ENCODE measurements at regions not wholly inside any gene's neighbourhood (a gene's known extent, or its start where the extent isn't known, plus 50 kb on each side); places are given as distances from the start of the nearest gene placed in this dataset.
"Not testable (repeated sequence)": the region's sequence is repeated elsewhere in the genome, so short reads cannot be mapped to it uniquely, and the experiment has no call there.

DNA sequence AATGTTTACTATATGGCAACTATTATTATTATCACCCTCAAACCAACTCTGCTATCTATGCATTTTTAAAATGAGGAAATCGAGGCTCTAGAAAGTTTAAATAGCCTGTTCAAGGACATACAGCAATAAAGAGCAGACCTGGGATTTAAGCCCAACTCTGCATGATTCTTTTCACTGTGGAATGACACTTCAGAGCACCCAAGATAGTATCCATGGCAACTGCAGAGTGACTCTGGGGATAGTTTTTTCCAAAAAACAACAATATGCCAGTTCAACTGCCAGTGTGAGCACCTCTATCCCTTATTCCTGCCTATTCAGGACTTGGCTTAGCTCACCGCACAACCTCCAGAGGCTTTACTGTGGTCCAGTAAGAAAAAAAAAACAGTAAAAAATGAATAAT lies 293.9 kb downstream of the BRINP2 start:
- DNase-seq: no peak

DNA sequence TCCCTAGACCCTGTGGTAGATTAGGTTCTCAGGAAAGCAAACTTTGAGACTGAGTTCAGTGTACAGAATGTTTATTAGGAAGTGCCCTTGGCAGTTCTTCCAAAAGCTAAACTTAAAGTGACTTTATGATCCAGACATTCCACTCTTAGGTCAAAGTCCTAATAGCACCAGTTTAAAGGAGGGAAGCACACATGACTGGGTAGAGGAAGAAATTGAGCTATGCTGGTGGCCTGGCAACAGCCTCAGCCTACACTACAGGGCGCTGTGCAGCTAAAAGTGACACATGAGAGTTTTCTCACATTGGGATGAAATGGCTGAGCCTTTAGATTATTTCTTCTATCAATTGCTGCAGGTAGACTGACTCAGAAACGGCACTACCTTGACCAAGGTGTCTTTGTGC lies 280.4 kb downstream of the BRINP2 start:
- DNase-seq: no peak

DNA sequence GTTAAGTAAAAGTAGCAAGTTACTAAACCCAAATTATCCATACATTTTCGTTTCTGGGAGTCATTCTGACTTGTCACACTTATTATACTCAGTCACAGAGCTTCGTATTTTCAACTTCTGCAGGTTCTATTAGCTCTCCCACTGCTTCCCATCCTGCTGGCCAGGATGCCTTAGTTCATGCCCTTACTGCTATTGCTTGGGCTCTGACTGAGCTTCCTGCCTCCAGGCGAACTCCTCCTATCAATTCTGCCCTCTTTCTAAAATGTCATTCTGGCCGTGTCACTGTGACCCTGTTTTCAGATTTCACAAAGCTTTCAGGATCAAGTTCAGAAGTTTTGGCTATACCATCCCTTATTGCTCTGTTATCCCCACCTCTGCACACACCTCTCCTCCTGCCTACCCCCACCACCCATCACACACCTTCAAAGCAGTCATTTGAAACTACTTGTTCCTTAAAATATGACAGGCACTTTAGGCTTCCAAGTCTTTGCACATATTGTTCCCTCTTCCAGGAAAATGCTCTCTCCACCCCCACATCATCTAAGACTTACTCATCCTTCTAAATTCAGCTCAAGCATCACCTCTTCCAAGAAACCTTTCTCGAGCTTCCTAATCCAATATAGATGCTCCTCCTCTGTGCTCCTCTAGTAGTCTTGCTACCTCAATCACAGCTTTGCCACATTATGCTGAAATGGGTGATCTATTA lies 278.0 kb downstream of the BRINP2 start:
- DNase-seq: no peak

DNA sequence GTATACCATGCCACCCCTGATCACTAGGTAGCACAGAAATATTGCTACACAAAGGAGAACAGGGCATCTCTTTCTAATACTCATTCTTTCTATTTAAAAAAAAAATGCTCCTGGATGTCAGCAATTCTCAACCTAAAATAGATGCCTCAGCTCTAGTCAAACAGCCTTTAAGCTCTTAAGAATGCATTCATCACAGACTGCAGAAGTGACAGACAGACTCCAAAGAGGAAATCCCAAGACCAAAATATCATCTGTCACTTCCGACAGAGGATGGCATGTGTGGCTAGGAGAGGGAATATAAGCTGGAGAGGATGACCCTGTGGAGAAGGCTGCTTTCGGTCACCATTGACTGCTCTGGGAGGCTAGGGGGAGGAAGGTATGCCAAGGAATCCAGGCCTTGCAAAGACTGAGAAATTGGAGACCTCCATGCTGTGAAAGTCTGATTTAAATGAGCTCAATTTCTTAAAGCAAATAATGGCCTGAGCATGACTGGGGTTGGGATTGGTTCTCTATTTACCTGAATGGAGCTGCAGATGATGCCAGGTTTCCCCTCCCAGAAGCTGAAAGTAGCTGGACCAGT lies 277.4 kb downstream of the BRINP2 start:
- DNase-seq: no peak

DNA sequence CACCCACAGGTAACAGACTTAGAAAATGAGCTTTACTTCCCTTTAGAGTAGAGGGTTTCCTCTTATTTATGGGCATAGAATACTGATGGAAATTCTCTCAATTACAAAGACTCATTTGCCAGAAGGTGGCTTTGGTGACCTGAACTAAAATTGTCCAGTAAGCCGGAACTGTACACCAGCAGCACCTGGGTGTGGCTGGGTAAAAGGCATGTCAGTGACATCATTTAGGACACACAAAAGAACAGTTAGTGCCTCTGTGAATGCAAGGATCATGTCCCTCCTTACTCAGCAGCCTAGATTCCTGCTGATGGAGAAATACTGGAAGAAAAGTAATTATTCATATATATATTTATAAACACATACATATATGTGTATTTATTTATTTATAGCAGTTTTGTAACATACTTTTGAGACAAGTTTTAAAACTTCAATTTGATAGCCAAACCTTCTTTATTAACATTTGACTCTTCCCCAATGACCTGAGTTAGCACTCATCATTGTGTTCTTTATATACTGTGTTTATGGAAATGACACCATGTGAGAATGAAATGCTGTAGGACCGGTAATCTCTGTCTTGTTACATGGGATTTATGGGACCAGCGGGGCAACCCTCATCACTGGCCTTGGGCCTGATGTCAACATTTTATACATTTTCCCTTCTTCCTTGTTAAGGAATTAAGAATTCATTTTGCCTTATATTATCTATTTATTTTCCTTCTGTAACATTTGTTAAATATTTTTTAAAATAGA lies 274.4 kb downstream of the BRINP2 start:
- DNase-seq: no peak

DNA sequence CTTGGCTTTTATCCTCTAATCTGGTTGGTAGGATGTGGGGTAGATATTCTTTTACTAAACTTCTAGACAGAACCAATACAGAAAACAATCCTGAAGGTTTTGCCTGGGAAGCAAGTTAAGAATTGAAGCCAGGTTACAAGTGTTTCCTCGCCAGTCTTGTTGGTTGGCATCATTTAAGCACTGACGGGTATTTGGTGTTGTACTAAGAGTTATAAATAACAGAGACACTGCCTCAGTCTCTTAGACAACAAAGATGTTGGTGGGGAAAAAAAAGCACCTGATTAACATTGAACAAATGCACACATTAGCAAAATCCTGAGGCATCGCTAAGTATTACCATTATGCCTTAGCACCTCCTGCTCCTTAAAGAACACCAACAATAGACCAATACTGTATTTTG lies 272.2 kb downstream of the BRINP2 start:
- DNase-seq: no peak

DNA sequence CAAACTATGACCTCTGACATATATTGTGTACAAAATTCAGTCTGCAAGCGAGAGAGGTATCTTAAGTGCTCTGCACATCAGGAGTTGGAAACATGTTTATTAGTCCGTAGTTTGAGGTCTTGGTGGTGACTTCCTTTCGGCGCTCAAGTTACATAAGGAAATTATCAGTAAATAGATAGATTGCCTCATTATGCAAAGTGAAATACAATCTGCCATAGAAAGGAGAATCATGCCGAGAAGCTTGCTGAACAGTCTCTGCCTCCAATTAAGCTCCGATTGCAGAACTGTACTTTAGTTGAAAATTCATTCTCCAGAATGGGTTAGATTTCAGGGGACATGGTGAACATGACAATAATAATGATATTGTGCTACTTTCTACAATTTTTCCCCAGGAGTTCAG lies 271.8 kb downstream of the BRINP2 start:
- DNase-seq: no peak

DNA sequence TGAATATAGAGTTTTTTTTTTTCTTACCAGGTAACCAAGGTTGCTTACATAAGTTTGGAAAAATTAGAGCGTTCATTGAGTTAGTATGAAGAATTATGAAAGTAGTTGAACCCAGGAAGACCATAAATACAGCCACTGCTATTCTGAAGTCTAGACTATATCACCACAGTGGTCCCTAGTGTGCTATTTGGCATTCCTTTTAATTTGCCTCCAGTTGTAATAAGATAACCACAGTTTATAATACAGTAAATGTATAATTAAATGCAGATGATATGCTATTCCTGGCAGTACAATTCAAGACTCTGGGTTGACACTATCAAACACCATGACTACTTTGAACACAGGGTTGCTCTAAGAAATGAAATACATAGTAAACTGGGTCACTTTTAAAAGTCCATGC lies 270.5 kb downstream of the BRINP2 start:
- DNase-seq: no peak

DNA sequence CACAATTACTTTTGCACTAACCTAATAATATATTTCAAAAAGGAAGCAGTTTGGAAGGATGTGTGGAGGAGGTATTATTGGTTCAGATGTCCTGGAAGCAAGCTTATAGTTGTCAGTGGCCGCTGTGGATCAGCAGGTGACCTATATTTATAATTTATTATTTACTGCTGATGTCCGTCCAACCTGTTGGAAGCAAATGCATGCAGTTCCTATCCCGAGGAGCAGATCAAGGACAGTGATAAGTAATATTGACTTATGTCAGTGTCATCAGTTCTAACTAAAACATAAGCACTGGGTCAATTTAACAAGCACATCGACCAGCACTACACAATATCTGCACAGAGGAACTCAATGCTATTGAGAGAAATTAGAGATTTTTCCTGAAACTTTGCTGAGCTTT lies 270.1 kb downstream of the BRINP2 start:
- no peak for DNase-seq

DNA sequence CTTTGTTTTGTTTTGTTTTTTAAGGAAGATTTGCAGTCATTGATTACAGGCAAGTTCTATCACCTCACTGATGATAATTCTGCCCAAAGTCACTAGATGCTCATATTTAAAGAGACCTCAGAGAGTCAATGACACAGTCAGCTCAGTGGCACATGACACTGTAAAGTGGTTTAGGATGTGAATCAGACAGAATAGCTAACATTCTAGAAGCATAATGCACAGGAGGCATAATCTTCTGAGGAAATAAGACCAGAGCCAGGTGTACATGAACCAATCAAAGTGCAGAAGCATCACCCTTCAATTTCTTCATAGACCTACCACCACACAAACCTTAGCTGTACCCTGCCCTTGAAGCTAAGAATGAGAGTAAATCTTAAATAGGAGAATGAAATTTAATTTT lies 268.5 kb downstream of the BRINP2 start:
- DNase-seq: no peak

DNA sequence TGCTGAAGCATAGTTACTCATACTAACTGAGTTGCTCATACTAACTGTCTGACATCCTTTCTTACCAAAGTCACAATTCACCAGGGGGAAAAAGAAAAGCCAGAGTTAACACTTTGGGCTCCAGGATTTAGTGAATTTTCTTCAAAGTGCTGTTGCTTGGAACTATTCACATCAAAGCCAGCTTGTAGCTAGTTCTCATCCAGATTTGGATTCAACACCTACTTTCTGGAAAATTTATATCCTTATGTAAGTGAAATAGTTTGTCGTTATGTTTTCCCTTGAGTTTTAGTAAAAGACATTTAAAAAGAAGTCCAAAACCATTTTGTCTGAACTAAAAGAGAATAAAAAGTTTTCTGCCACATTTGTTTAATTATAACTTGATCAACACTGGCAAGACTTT lies 264.6 kb downstream of the BRINP2 start:
- DNase-seq: no peak

DNA sequence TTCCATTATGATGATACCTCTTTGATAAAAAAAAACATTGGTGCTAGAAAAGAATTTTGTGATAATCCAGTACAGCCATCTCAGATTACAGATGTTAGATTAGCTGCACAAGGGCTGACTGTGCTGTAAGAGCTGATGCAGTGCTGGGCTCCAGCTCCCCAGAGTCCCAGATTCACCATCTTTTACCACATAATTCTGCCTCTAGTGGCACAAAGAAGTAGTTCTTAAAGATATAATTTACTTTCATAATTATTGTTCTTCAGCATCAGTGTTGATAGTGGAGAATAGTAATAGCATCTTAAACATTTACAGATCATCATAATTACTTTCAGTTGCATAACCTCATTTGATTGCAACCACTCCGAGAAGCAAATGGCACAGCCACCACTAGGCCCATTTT lies 262.1 kb downstream of the BRINP2 start:
- DNase-seq: no peak

DNA sequence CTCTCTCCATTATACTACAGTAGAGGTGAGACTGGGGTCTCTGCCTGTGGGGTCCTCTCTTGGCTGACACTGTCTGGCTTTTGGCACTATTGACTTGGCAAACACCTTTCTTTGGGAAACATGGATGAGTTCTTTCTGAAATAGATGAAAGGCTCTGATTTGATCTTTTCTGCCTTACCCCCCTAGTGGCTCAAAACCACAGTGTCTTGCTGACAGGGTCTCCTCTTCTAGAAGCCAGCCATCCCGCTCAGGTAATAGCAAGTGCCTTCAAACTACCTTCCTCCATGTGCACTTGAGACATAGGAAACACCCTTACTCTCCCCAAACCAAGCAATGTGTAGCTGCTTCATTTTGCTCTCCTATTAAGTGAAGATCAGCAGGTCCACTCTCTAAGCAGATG lies 260.4 kb downstream of the BRINP2 start:
- no peak for DNase-seq

DNA sequence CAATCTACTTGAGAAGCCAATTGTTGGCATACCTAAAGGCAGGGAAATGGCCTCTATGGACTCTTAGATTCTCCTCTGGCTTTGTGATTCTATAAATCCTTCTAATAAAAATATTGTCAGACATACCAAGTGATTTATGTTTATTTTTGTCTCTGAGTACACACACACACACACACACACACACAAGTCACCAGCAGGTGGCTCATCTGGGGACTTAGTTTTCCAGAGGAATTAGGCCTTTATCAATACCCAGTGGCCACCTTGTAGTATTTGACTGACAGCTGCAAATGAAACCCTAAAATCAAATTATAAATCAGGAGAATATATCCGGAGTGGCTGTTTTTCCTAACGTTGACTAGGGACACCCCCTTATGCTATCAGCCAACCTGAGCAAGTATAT lies 258.5 kb downstream of the BRINP2 start:
- DNase-seq: no peak

DNA sequence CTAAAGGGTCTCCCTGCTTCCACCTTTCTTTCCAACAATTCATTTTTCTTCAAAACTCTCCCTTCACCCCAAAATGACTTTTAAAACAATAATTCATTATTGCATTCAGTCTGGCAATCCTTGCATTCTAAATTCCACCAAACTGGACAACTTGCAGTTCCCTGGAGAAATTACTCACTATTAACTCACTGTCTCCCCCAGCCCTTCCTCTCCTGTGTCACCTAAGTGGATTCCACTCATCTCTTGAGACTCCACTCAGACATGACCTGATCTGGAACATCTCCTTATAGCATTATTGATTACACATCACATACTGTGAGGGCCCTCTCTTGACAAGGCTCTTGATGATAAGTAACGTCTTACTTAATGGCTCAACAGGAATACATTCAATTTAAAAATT lies 257.1 kb downstream of the BRINP2 start:
- DNase-seq: no peak

DNA sequence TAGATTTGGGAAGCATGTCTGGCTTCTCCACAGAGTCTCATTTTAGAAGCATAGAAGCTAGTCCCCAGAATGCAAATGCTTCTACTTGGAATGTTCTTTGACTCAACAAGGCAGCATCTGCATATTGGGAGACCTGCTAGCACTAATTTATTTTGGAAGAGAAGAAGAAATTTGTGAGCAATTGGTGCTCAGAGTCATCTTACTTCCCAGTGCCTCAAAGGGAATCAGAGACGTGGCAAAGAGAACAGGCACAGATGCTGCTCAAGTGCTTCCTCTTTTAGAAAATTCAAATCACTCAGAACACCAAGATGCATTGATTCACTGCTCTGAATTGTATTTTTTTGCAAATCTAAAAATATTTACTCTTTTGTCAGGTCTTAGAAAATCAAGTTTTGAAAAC lies 255.7 kb downstream of the BRINP2 start:
- no peak for DNase-seq

DNA sequence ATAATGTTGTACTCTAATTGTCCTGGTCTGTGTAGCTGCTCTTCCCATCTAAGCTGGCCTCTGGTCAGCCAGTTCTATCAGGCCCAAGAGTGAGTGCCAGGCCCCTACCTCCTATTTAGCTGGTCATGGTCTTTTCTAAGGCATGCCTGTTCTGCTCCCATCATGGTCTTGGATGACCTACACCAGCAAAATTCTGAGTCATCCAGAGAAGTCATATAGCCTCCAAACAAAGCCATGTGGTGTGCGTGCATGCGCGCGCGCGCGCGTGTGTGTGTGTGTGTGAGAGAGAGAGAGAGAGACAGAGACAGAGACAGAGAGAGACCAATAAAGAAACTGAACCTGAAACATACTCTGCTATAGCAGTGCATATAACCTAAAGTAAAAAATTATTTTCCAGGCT lies 254.4 kb downstream of the BRINP2 start:
- DNase-seq: no peak

DNA sequence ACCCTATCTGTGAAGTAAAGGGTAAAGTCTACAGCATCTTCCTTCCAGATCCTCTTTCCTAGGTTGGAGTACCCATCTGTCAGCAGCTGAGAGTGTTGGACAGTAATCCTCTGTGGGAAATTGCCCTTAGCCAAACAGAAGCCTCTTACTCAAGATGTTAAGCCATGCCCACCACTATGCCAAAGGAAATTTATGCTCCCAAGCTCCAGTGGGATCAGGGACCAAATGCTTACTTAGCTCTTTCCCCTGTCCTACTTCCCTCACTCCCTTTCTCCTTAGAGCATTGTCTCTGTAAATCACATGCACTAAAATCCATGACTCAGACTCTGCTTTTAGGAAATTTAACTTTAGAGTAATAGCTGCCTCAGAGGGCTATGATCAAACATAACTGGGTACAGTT lies 254.0 kb downstream of the BRINP2 start:
- no peak for DNase-seq

DNA sequence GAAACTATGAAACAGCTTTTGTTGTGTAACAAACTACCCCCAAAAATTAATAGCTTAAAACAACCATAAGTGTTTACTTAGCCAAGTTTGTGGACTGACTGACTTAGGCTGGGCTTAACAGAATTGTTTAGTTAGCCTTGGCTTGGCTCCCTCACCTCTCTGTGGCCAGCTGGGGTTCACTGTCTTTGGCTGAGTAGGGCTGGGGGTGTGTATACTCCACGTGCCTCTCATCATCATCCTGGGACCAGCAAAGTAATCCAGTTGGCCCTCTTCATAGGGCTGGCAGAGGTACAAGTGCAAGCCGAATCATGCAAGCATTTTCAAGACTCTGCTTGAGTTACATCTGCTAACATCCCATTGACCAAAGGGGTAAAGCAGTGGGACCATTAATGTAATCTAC lies 252.3 kb downstream of the BRINP2 start:
- no peak for DNase-seq

DNA sequence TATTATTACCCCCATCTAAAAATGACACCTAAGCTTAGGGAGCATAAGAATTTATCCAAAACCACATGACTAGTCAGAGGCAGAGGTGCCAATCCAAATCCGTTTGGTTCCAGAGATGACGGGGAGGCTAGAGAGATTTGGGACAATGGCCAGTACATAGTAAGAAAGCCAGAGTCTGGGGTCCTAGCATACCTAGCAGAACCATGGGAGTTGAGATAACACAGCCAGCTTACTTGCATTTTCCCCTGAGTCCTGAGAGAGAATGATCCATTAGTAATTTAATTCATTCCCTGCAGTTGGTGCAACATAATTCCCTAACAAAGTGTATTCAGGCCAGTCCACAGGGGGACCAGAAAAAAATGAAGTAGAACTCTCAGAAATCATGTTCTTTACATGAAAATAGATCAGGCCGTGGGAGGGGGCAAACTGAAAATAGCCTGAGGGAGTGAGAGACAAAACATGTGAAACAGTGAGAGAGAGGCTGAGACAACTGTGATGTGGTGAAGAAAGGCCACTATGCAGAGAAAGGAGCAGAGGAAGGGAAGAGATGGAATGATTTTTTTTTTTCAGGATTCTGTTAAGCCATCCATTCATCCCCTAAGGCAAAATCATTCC lies 243.3 kb downstream of the BRINP2 start:
- no peak for DNase-seq

DNA sequence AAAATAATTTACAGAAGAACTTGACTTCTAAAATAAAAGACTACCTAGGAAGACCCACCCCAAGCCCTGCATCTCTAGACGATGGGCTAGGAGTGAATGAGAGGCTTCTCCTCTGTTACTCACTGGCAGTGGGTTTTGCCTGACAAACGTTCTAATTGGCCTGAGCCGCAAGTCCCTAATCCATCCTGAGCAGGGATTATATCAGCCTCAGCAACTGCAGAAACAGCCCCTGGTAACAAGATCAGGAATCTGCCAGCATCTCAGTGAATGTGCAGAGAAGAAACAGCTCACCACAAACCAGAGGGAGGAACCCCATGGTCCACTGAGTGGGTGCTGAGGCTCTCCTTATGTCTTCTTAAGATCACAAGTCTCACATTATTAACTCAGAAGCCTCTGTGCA lies 240.6 kb downstream of the BRINP2 start:
- no peak for DNase-seq

DNA sequence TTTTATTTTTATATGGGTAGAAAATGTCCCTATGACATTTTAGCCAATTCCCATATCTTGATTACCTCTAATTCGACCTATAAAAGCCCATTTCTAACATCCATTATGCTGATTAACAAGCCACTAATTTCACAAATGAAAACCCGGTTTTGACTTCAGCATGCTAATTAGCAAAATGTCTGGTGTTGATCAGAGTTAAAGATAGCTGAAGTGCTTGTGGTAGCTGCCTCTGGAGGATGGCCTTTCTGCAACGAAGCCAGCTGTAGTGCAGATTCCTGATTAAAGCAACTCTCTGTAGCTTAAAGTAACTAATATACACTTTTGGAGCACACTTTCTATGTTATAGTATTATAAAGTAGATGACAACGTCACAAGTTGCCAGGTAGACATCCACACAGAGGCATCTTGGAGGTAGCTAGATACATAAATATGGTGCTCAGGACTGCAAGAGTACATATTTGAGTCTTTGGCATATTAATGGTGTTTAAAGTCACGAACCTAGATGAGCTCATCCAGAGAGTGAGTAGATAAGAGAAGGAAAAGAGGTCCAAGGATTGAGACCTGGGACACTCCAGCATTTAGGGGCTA lies 239.5 kb downstream of the BRINP2 start:
- no peak for DNase-seq

DNA sequence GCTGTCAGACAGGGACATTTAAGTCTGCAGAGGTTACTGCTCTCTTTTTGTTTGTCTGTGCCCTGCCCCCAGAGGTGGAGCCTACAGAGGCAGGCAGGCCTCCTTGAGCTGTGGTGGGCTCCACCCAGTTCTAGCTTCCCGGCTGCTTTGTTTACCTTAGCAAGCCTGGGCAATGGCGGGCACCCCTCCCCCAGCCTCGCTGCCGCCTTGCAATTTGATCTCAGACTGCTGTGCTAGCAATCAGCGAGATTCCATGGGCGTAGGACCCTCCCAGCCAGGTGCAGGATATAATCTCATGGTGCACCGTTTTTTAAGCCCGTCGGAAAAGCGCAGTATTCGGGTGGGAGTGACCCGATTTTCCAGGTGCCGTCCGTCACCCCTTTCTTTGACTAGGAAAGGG lies 235.6 kb downstream of the BRINP2 start:
- DNase-seq: not testable (repeated sequence)

DNA sequence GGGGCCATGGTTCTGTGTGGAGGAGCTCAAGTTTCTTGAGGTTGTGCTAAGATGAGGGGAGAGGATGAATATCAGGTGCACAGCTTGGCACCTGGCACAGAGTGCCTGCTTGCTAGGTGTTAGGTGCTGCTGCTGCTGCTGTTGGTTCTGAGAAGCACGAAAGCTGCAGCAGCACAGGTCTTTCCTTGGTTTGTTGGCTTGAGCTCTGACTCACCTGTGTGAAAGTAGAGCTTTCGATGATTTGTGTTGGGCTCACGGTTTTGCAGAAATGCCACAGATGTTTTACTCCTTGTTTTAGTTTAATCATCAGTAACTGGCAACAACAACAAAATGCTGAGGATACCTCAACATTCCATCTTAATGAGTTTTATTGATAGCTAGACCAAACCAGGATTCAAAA lies 221.6 kb downstream of the BRINP2 start:
- DNase-seq: no peak

Data from hematopoietic multipotent progenitor cell treated with erythropoietin and hydrocortisone succinate and interleukin-3 and kit ligand, for 6 days (in vitro differentiated cells).